ENCODE measurements at regions not wholly inside any gene's neighbourhood (a gene's known extent, or its start where the extent isn't known, plus 50 kb on each side); places are given as distances from the start of the nearest gene placed in this dataset.

DNA sequence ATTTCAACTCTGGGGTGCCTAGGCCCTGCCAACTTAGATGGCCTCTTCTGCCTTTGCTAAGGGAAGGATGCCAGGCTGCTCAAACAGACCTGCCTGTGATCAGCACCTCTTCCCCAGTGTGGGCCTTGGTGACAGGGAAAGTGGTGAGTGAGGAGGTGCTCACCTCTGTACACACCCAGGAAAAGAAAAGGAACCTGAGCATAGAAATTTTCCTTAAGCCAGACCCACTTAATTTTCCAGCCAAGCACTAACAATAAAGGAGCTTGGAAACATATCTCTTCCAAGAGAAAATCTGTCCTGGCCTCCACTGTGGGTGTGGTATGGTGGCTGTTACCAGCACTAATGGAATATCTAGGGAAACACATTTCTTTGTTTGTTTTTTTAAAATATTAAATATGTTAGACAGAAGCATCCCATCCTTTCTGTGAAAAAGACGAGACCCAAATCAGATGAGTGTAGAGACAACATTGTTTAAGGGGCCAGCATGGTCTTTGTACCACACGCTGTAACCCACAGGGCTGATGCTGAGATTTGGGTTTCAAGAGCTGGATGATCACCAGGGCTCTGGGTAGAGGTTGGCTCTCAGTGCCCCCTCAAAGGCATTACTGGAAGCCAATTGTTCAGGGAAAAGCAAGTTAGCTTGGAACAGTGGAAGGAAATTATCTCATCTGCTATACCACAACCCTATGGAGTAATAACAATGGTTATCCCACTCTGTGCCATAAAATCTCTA, 472.2 kb downstream of the INSC start:
- TF ChIP-seq CTCF (conservative IDR thresholded peaks at IDR 0.05), result no peak
- TF ChIP-seq ZFX (IDR thresholded peaks at IDR 0.05), result no peak
- H3K27ac ChIP-seq, result no peak overlapping the region

GRCh38 chr11:15589070-15589626, 474.4 kb downstream of the INSC start:
- TF ChIP-seq CTCF (conservative IDR thresholded peaks at IDR 0.05) (no peak), ZFX (IDR thresholded peaks at IDR 0.05) (no peak)
- no peak overlapping the region for H3K27ac ChIP-seq

DNA sequence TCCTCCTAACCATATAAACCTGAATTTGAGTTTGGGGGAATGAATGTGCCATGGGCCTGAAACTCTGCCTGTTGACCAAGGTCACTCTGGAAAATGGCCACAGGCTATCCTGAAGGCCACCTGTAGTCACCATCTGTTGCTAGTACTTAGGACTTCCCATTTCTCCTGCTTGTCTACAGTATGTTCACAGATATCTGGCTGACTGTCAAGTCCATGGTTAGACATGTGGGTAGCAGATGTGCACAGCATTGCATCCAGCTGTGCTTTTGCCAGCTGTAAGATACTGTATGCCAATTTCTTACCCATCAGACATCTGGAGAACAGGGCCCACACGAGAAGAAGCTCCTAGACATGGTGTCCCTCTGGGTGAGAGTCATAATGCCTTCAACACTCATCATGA, 475.4 kb downstream of the INSC start:
- TF ChIP-seq CTCF (conservative IDR thresholded peaks at IDR 0.05) (no peak), ZFX (IDR thresholded peaks at IDR 0.05) (no peak)
- H3K27ac ChIP-seq, result no peak overlapping the region; the same call in 1 of the 2 replicates

- H3K27ac ChIP-seq, result no peak overlapping the region
- TF ChIP-seq ZFX (IDR thresholded peaks at IDR 0.05) (no peak), CTCF (conservative IDR thresholded peaks at IDR 0.05) (no peak)
These were observed 476.4 kb downstream of the INSC start for GRCh38 chr11:15591112-15591537.

DNA sequence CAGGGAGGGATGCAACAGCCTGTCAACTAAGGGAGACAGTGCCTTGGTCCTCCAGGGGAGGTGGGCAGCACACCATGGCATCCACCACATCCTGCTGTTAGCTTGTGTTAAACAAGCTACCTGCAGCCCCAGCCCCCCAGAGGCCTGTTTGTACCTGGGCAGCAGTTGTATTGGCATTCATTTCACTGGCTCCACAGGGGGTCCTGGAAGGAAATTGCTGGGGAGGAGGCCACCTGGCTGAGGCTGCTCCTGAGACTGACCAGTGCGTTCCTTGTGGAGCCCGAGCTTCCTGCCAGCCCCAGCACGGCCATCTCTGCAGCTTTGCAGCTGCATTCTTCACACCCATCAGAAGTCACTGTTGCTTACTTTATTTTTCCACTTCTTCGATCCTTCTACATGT, 479.9 kb downstream of the INSC start:
- TF ChIP-seq ZFX (IDR thresholded peaks at IDR 0.05) (no peak), CTCF (conservative IDR thresholded peaks at IDR 0.05) (no peak)
- H3K27ac ChIP-seq, result peak overlapping the region; percentile 60

DNA sequence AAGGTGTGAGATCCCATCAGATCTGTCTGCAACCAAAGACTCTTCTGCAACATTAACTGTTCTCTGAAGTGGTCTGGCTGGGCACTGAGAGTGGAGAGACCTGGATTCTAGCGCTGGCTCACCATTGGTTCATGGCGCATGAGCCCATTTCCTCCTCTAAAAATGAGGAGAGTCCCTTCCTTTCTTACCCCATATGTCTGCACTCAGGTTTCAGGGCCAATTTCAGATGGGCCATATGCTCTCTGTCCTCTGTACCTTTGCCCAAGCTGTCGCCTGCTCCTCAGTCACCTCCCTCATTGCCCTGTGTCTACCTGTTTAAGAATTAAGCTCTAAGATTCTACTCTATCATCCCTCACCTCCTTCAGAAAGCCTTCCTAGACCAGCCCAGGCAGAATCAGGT, 484.7 kb downstream of the INSC start:
- no peak overlapping the region for H3K27ac ChIP-seq
- no peak for TF ChIP-seq CTCF (conservative IDR thresholded peaks at IDR 0.05)
- no peak for TF ChIP-seq ZFX (IDR thresholded peaks at IDR 0.05)

DNA sequence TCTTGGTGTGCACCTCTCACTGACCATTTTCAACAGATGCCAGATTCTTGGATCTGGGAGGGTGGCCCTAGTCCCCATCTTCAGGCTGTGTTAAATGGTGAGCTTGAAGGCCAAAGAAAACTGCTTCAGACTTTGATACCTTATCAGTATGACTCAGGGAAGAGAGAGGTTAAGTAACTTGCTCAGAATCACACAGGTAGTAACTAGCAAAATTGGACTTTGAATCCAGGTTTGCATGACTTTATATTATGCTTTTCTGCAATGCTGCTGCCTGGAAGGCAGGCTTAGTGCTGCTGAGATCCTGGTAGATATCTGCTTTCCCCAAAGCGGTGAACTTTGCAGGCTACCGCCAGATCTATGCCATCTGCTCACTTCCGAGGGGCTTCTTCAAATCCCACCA, 487.3 kb downstream of the INSC start:
- TF ChIP-seq ZFX (IDR thresholded peaks at IDR 0.05) (no peak), CTCF (conservative IDR thresholded peaks at IDR 0.05) (no peak)
- H3K27ac ChIP-seq, result peak overlapping the region; percentile 79
